GM19468 (cell line): ENCODE measurements at regions not wholly inside any gene's neighbourhood (a gene's known extent, or its start where the extent isn't known, plus 50 kb on each side); places are given as distances from the start of the nearest gene placed in this dataset.
"Not testable (repeated sequence)": the region's sequence is repeated elsewhere in the genome, so short reads cannot be mapped to it uniquely, and the experiment has no call there.

Experiments used
- ATAC-seq: cut with Tn5 transposase; IDR thresholded peaks from one replicate; pipeline ENCODE4 v1.9.1; 2021; ENCODE audit warnings: mild to moderate bottlenecking, moderate library complexity, moderate number of reproducible peaks; ENCODE audit not compliant: unreplicated experiment; ENCODE audit errors: extremely low read depth

- ATAC-seq = no peak
Measured at GRCh38 chr10:21052072-21052708, 155.1 kb upstream of the NEBL start.

GRCh38 chr10:21049482-21049881, 152.4 kb upstream of the NEBL start:
- ATAC-seq = no peak

GRCh38 chr10:21048068-21048467, 151.0 kb upstream of the NEBL start:
- ATAC-seq = no peak

DNA sequence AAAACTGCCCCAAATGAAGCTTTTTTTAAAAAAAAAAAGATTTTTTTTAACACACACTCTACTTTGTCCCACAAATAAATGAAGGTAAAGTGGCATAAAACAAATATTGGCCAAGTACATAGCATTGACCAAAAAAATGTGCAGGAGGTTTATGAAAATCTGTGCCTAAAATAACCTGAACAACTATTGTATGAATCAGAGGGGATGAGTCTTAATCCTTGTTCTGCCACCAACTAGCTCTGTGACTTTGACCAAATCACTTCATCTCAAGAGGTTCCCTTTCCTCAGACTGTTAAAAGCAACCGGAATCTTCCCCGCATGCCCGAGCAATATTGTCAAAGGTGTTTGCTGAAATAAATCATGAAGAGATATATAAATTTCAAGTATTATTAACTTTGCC, 150.4 kb upstream of the NEBL start:
- no peak for ATAC-seq

DNA sequence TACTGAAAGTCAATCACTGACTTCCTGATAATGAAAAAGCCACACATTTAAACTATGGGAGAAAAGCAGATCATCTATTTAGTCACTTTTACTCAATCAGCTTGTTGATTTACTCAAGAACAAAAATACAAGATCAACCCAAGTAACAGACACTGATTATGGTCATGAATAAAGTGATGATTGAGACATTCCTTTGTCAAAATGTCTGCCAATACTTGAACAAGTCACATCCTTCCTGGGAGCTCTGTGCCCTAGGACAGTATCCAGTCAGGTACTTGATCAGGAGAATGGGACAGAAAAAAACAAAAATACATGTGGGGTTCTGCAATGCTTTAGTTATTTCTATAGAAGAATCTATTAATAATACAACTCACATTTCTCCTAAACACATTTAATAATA, 150.0 kb upstream of the NEBL start:
- no peak for ATAC-seq

DNA sequence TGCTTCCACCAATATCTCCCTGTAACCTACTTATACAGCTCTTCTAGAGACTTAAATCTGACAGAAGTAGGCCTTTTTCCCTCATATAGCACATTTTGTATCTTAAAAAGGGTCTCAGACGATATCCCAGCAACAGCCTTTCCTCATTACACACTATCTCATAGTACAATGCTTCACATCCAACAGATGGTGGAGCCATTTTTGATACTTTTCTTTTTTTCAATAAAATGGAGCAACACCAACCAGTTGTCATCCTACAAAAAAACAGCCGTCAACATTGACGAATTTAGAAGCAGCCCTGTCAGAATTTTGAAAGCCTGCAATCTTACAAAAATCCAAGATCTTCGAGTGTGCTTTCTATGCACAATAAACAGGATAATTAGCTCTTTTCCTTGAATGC, 145.9 kb upstream of the NEBL start:
- ATAC-seq = no peak

DNA sequence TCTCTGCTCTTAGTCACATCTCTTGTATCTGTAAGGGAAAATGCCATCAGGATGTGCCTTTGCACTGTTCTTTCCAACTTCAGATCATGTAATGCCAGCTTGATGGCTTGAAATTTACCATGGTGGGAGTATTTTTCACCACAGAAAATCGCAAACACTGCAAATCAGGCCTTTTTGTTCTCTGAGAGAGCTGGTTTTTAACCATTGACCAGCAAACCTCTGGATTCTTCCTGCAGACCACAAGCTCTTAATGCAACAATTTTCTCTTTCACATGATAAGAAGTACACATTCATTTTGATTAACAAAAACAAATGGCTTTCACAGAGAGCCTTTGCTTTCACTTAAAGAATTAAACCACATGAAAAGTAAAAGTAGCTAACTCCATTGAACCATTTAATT, 145.4 kb upstream of the NEBL start:
- no peak for ATAC-seq

- ATAC-seq = no peak
Measured at GRCh38 chr10:21041763-21042458, 144.8 kb upstream of the NEBL start.

DNA sequence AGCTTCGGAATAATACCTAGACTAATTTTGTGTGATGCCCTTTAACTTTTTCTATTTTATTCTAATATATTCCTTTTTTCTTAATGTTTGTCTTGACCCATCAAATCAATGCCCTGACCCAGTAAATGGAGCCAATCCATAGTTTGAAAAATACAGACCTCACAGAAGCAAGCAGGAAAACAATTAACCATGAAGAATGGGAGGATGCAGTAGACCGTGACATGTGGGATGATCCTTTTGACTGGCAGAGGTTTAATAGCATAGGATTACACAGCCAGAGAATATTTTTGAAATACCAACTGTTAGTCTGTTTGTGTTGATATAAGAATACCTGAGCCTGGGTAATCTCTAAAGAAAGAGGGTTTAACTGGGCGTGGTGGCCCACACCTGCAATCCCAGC, 142.6 kb upstream of the NEBL start:
- ATAC-seq = no peak

- no peak for ATAC-seq
Measured at GRCh38 chr10:21036757-21037156, 139.6 kb upstream of the NEBL start.

- not testable (repeated sequence) for ATAC-seq
Measured at GRCh38 chr10:21034770-21035169, 137.7 kb upstream of the NEBL start.

- no peak for ATAC-seq
Measured at GRCh38 chr10:21034241-21034640, 137.1 kb upstream of the NEBL start.

- no peak for ATAC-seq
Measured at GRCh38 chr10:21032587-21033319, 135.6 kb upstream of the NEBL start.

GRCh38 chr10:21031232-21031795, 134.2 kb upstream of the NEBL start:
- ATAC-seq = no peak

DNA sequence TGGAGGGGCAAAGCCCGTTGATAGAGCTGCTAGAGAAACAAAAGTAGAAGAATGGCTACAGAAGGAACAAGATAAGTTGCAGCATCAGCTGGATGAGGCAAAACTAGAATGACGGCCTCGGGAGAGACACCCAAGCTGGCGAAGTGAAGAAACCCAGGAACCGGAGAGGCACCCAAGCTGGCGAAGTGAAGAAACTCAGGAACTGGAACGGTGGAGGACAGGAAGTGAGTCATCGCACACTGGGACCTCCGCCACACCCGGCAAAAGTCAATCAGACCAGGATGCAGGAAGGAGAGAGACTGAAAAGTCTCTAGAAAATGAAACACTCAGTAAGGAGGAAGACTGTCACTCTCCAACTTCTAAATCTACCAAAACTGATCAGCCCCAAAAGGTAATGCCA, 133.0 kb upstream of the NEBL start:
- ATAC-seq = no peak

- ATAC-seq = no peak
Measured at GRCh38 chr10:21022821-21023220, 125.7 kb upstream of the NEBL start.

- no peak for ATAC-seq
Measured at GRCh38 chr10:21021843-21022594, 124.9 kb upstream of the NEBL start.

DNA sequence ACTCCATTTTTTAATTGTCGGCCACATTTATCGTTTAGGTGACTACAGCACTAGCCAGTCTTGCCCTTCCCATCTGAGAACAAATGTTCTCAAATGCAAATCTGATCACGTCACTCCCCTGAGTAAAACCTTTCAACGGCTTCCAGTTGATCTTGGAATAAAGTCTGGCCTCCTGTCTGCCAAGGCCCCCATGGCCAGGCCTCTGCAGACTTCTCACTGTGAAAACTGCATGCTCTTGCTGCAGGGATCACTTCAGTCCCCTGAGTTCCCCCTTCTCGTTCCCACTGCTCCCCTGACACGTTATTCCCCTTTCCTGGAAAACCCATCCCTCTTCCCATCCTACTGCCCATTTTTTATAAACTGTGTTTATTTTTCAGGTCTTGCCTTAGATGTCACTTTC, 124.1 kb upstream of the NEBL start:
- no peak for ATAC-seq

DNA sequence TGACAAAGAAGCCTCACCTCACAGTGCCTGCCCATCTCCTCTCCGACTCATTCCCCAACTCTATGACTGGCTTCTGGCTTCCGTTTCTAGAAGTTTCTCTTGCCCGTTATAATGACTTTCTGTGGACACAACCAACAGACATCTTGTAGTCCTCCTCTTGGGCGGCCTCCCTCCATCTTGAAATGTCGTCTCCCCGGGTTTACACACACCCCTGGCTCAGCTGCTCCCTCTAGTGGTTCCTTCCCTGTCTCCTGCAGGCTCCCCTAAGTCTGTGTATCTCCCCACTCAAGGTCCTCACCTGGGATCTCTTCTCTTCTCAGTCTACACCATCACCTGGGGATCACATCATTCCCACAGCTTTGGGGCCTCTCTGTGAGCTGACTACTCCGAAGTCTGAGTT, 123.4 kb upstream of the NEBL start:
- peak; percentile 65 for ATAC-seq

DNA sequence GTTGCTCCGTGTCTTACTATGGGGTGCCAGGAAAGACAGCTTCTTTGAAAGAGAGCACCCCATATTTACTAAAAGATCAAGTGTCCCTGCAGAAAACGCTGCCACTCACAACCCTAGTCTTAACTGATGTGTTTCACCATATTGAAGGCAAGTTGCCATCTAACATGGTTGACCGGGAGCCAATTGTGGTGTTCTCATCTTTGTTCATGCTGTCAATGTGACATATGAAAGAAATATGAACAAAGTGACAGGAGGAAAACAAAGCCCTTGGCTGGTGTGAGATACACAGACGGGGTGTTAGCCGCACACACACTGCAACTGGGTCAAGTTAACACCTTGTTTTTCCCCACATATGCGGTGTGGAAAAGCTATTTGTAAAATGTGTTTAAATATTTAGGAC, 122.3 kb upstream of the NEBL start:
- ATAC-seq = no peak
